Mucosa of rectum (tissue), 2 donors: ENCODE measurements at regions not wholly inside any gene's neighbourhood (a gene's known extent, or its start where the extent isn't known, plus 50 kb on each side); places are given as distances from the start of the nearest gene placed in this dataset.
"Not testable (repeated sequence)": the region's sequence is repeated elsewhere in the genome, so short reads cannot be mapped to it uniquely, and the experiment has no call there.

Experiments used
- H3K27ac ChIP-seq, 2 donors: one replicate each; pipeline ENCODE4 v1.7.0; 2013; ENCODE audit warnings: inconsistent platforms in 2 of 2, low read depth in 2 of 2, low read length in 2 of 2
- H3K27me3 ChIP-seq, 2 donors: one replicate each; pipeline ENCODE4 v1.7.0; 2013; ENCODE audit warnings: low read length in 2 of 2; ENCODE audit not compliant: control insufficient read depth in 2 of 2, insufficient read depth in 2 of 2
- H3K36me3 ChIP-seq, 2 donors: one replicate each; pipeline ENCODE4 v1.7.0; 2013; ENCODE audit warnings: low read length in 2 of 2; ENCODE audit not compliant: control insufficient read depth in 2 of 2, insufficient read depth in 2 of 2
- H3K4me1 ChIP-seq, 2 donors: one replicate each; pipeline ENCODE4 v1.7.0; 2013; ENCODE audit warnings: low read length in 2 of 2, mild to moderate bottlenecking in 1 of 2; ENCODE audit not compliant: control insufficient read depth in 2 of 2, insufficient read depth in 2 of 2
- H3K4me3 ChIP-seq, 2 donors: one replicate each; pipeline ENCODE4 v1.7.0; 2013; ENCODE audit warnings: low read length in 2 of 2
- H3K9ac ChIP-seq, 2 donors: one replicate each; pipeline ENCODE4 v1.7.0; 2013; ENCODE audit warnings: low read length in 2 of 2, low read depth in 1 of 2, mild to moderate bottlenecking in 1 of 2
- H3K9me3 ChIP-seq, 2 donors: one replicate each; pipeline ENCODE4 v1.7.0; 2013; ENCODE audit warnings: low read length in 2 of 2; ENCODE audit not compliant: control insufficient read depth in 2 of 2
- donor health status: healthy.
- donor health status: Normal muscosa, but diverticular disease.

GRCh38 chr16:48059190-48059589 is 96.6 kb downstream of the ABCC12 start:
- not testable (repeated sequence) for H3K9ac ChIP-seq, H3K9me3 ChIP-seq, H3K36me3 ChIP-seq, H3K27me3 ChIP-seq, H3K4me3 ChIP-seq, H3K27ac ChIP-seq, H3K4me1 ChIP-seq

GRCh38 chr16:48057048-48057447 is 98.7 kb downstream of the ABCC12 start:
- Histone ChIP-seq H3K36me3 (no peaks in the 10 kb centered on the region), H3K4me1 (no peaks in the 10 kb centered on the region), H3K9me3 (no peaks in the 10 kb centered on the region), H3K27ac (no peak overlapping the region), H3K27me3 (peaks cover under 1 to 8% of the 10 kb centered on the region in 2 donors), H3K4me3 (no peak overlapping the region), H3K9ac (no peak overlapping the region)

- H3K36me3 ChIP-seq, result no peaks in the 10 kb centered on the region
- H3K27ac ChIP-seq, result no peak overlapping the region
Measured at GRCh38 chr16:48054881-48055601, 100.8 kb downstream of the ABCC12 start.

GRCh38 chr16:48053418-48053745 is 102.4 kb downstream of the ABCC12 start:
- no peak overlapping the region for H3K9ac ChIP-seq
- no peak overlapping the region for H3K4me3 ChIP-seq
- no peaks in the 10 kb centered on the region for H3K9me3 ChIP-seq
- H3K36me3 ChIP-seq, result no peaks in the 10 kb centered on the region
- H3K27ac ChIP-seq, result no peak overlapping the region
- H3K4me1 ChIP-seq, result no peaks in the 10 kb centered on the region
- H3K27me3 ChIP-seq, result peaks cover 2 to 11% of the 10 kb centered on the region in 2 donors

More at GRCh38 chr16:48054881-48055601, 100.8 kb downstream of the ABCC12 start:
- Histone ChIP-seq H3K27me3 (peaks cover 2 to 11% of the 10 kb centered on the region in 2 donors), H3K4me1 (no peaks in the 10 kb centered on the region), H3K4me3 (no peak overlapping the region), H3K9ac (no peak overlapping the region), H3K9me3 (no peaks in the 10 kb centered on the region)

- H3K27me3 ChIP-seq, result peaks cover 2 to 11% of the 10 kb centered on the region in 2 donors
- H3K27ac ChIP-seq, result no peak overlapping the region
- H3K36me3 ChIP-seq, result no peaks in the 10 kb centered on the region
- H3K4me3 ChIP-seq, result no peak overlapping the region
- H3K9ac ChIP-seq, result no peak overlapping the region
- no peaks in the 10 kb centered on the region for H3K4me1 ChIP-seq
- H3K9me3 ChIP-seq, result no peaks in the 10 kb centered on the region
Measured at GRCh38 chr16:48052731-48053417, 102.9 kb downstream of the ABCC12 start.

- Histone ChIP-seq H3K4me1 (no peaks in the 10 kb centered on the region), H3K36me3 (no peaks in the 10 kb centered on the region), H3K27me3 (peaks cover 2 to 11% of the 10 kb centered on the region in 2 donors), H3K9me3 (no peaks in the 10 kb centered on the region), H3K4me3 (no peak overlapping the region), H3K9ac (no peak overlapping the region), H3K27ac (no peak overlapping the region)
Measured at GRCh38 chr16:48050871-48051270, 104.9 kb downstream of the ABCC12 start.

- Histone ChIP-seq H3K4me3 (no peak overlapping the region), H3K9me3 (no peaks in the 10 kb centered on the region), H3K27ac (no peak overlapping the region), H3K9ac (no peak overlapping the region), H3K4me1 (no peaks in the 10 kb centered on the region), H3K36me3 (no peaks in the 10 kb centered on the region), H3K27me3 (peaks cover 2 to 9% of the 10 kb centered on the region in 2 donors)
Measured at GRCh38 chr16:48049847-48050246, 105.9 kb downstream of the ABCC12 start.

GRCh38 chr16:48047720-48048119 is 108.1 kb downstream of the ABCC12 start:
- no peak overlapping the region for H3K9ac ChIP-seq
- H3K27ac ChIP-seq, result no peak overlapping the region
- H3K27me3 ChIP-seq, result peaks cover 2 to 4% of the 10 kb centered on the region in 2 donors
- H3K9me3 ChIP-seq, result no peaks in the 10 kb centered on the region
- H3K4me1 ChIP-seq, result no peaks in the 10 kb centered on the region
- H3K4me3 ChIP-seq, result no peak overlapping the region
- H3K36me3 ChIP-seq, result no peaks in the 10 kb centered on the region

- no peak overlapping the region for H3K27ac ChIP-seq
- no peaks in the 10 kb centered on the region for H3K36me3 ChIP-seq
- no peaks in the 10 kb centered on the region for H3K4me1 ChIP-seq
- no peaks in the 10 kb centered on the region for H3K9me3 ChIP-seq
- no peak overlapping the region for H3K4me3 ChIP-seq
- H3K9ac ChIP-seq, result no peak overlapping the region
- H3K27me3 ChIP-seq, result peaks cover 2 to 4% of the 10 kb centered on the region in 2 donors
Measured at GRCh38 chr16:48047241-48047640, 108.6 kb downstream of the ABCC12 start.

GRCh38 chr16:48044117-48044516 is 111.7 kb downstream of the ABCC12 start:
- Histone ChIP-seq H3K4me1 (no peaks in the 10 kb centered on the region), H3K9me3 (no peaks in the 10 kb centered on the region), H3K9ac (no peak overlapping the region), H3K27ac (no peak overlapping the region), H3K4me3 (no peak overlapping the region), H3K27me3 (no peaks in the 10 kb centered on the region), H3K36me3 (no peaks in the 10 kb centered on the region)
